ENCODE measurements at regions not wholly inside any gene's neighbourhood (a gene's known extent, or its start where the extent isn't known, plus 50 kb on each side); places are given as distances from the start of the nearest gene placed in this dataset.
A peak's percentile ranks its signal among the peaks of the same experiment; 100 is the strongest.

DNA sequence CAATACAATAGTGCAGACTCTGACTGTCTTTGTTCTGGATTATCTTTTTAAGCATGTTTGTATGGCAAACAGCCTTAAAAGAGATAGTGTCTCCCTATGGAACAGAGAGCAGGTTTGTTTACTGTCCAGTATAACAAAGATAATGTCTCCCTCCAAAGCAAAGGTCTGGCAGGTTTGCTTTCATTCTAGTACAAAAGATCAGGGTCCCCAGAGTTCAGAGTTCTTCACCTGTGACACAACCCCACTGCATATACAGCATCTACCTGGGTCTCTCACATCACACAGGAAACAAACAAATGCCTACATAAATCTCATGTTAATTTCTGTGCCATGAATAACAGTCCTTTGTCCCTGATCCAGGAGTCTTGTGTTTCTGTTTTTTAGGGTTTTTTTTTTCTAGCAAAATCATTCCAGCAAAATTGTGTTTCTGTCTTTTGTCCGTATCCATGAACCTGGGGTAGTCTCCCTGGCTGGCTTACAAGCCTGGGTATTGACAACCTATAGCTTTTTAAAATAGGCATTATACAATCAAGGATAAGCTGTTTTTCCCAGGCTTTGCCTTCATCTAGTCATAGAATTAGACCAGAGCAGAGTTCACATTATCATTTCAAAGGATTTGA, 89.4 kb upstream of the PTBP2 start (continued):
- TF ChIP-seq, protein P1, sequence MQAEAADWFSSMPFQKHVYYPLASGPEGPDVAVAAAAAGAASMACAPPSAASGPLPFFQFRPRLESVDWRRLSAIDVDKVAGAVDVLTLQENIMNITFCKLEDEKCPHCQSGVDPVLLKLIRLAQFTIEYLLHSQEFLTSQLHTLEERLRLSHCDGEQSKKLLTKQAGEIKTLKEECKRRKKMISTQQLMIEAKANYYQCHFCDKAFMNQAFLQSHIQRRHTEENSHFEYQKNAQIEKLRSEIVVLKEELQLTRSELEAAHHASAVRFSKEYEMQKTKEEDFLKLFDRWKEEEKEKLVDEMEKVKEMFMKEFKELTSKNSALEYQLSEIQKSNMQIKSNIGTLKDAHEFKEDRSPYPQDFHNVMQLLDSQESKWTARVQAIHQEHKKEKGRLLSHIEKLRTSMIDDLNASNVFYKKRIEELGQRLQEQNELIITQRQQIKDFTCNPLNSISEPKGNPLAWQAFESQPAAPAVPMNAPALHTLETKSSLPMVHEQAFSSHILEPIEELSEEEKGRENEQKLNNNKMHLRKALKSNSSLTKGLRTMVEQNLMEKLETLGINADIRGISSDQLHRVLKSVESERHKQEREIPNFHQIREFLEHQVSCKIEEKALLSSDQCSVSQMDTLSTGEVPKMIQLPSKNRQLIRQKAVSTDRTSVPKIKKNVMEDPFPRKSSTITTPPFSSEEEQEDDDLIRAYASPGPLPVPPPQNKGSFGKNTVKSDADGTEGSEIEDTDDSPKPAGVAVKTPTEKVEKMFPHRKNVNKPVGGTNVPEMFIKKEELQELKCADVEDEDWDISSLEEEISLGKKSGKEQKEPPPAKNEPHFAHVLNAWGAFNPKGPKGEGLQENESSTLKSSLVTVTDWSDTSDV (CRISPR knock-in tag; IDR thresholded peaks at IDR 0.05): no peak
- TF ChIP-seq MAF1 (CRISPR knock-in tag; IDR thresholded peaks at IDR 0.05; ENCODE audit: borderline replicate concordance) (no peak), ZBTB8A (CRISPR knock-in tag; IDR thresholded peaks at IDR 0.05; ENCODE audit: borderline replicate concordance, low read depth) (no peak), ZNF446 (CRISPR knock-in tag; IDR thresholded peaks at IDR 0.05) (no peak), HDAC1 (CRISPR knock-in tag; IDR thresholded peaks at IDR 0.05) (peak; percentile 69; the same call in 1 of the 2 replicates), ZFP36L2 (CRISPR knock-in tag; IDR thresholded peaks at IDR 0.05) (no peak), ARNT2 (CRISPR knock-in tag; IDR thresholded peaks at IDR 0.05; ENCODE audit: low read depth) (no peak), ZKSCAN5 (CRISPR knock-in tag; IDR thresholded peaks at IDR 0.05) (no peak), FOXK2 (IDR thresholded peaks at IDR 0.05) (0 out of 2 replicates have a peak, but pooled peaks have one; percentile 5)
- TF ChIP-seq, protein P2, sequence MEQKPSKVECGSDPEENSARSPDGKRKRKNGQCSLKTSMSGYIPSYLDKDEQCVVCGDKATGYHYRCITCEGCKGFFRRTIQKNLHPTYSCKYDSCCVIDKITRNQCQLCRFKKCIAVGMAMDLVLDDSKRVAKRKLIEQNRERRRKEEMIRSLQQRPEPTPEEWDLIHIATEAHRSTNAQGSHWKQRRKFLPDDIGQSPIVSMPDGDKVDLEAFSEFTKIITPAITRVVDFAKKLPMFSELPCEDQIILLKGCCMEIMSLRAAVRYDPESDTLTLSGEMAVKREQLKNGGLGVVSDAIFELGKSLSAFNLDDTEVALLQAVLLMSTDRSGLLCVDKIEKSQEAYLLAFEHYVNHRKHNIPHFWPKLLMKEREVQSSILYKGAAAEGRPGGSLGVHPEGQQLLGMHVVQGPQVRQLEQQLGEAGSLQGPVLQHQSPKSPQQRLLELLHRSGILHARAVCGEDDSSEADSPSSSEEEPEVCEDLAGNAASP (CRISPR knock-in tag; IDR thresholded peaks at IDR 0.05; ENCODE audit: borderline replicate concordance): peak; percentile 52; the same call in 1 of the 2 replicates
- TF ChIP-seq, protein P3, sequence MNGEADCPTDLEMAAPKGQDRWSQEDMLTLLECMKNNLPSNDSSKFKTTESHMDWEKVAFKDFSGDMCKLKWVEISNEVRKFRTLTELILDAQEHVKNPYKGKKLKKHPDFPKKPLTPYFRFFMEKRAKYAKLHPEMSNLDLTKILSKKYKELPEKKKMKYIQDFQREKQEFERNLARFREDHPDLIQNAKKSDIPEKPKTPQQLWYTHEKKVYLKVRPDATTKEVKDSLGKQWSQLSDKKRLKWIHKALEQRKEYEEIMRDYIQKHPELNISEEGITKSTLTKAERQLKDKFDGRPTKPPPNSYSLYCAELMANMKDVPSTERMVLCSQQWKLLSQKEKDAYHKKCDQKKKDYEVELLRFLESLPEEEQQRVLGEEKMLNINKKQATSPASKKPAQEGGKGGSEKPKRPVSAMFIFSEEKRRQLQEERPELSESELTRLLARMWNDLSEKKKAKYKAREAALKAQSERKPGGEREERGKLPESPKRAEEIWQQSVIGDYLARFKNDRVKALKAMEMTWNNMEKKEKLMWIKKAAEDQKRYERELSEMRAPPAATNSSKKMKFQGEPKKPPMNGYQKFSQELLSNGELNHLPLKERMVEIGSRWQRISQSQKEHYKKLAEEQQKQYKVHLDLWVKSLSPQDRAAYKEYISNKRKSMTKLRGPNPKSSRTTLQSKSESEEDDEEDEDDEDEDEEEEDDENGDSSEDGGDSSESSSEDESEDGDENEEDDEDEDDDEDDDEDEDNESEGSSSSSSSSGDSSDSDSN (CRISPR knock-in tag; IDR thresholded peaks at IDR 0.05): no peak
- TF ChIP-seq, protein P4, sequence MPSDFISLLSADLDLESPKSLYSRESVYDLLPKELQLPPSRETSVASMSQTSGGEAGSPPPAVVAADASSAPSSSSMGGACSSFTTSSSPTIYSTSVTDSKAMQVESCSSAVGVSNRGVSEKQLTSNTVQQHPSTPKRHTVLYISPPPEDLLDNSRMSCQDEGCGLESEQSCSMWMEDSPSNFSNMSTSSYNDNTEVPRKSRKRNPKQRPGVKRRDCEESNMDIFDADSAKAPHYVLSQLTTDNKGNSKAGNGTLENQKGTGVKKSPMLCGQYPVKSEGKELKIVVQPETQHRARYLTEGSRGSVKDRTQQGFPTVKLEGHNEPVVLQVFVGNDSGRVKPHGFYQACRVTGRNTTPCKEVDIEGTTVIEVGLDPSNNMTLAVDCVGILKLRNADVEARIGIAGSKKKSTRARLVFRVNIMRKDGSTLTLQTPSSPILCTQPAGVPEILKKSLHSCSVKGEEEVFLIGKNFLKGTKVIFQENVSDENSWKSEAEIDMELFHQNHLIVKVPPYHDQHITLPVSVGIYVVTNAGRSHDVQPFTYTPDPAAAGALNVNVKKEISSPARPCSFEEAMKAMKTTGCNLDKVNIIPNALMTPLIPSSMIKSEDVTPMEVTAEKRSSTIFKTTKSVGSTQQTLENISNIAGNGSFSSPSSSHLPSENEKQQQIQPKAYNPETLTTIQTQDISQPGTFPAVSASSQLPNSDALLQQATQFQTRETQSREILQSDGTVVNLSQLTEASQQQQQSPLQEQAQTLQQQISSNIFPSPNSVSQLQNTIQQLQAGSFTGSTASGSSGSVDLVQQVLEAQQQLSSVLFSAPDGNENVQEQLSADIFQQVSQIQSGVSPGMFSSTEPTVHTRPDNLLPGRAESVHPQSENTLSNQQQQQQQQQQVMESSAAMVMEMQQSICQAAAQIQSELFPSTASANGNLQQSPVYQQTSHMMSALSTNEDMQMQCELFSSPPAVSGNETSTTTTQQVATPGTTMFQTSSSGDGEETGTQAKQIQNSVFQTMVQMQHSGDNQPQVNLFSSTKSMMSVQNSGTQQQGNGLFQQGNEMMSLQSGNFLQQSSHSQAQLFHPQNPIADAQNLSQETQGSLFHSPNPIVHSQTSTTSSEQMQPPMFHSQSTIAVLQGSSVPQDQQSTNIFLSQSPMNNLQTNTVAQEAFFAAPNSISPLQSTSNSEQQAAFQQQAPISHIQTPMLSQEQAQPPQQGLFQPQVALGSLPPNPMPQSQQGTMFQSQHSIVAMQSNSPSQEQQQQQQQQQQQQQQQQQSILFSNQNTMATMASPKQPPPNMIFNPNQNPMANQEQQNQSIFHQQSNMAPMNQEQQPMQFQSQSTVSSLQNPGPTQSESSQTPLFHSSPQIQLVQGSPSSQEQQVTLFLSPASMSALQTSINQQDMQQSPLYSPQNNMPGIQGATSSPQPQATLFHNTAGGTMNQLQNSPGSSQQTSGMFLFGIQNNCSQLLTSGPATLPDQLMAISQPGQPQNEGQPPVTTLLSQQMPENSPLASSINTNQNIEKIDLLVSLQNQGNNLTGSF (CRISPR knock-in tag; IDR thresholded peaks at IDR 0.05): no peak
- TF ChIP-seq, protein P5, sequence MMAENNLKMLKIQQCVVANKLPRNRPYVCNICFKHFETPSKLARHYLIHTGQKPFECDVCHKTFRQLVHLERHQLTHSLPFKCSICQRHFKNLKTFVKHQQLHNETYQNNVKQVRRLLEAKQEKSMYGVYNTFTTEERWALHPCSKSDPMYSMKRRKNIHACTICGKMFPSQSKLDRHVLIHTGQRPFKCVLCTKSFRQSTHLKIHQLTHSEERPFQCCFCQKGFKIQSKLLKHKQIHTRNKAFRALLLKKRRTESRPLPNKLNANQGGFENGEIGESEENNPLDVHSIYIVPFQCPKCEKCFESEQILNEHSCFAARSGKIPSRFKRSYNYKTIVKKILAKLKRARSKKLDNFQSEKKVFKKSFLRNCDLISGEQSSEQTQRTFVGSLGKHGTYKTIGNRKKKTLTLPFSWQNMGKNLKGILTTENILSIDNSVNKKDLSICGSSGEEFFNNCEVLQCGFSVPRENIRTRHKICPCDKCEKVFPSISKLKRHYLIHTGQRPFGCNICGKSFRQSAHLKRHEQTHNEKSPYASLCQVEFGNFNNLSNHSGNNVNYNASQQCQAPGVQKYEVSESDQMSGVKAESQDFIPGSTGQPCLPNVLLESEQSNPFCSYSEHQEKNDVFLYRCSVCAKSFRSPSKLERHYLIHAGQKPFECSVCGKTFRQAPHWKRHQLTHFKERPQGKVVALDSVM (CRISPR knock-in tag; IDR thresholded peaks at IDR 0.05): no peak
- TF ChIP-seq, protein P6, sequence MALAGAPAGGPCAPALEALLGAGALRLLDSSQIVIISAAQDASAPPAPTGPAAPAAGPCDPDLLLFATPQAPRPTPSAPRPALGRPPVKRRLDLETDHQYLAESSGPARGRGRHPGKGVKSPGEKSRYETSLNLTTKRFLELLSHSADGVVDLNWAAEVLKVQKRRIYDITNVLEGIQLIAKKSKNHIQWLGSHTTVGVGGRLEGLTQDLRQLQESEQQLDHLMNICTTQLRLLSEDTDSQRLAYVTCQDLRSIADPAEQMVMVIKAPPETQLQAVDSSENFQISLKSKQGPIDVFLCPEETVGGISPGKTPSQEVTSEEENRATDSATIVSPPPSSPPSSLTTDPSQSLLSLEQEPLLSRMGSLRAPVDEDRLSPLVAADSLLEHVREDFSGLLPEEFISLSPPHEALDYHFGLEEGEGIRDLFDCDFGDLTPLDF (CRISPR knock-in tag; IDR thresholded peaks at IDR 0.05): no peak
